ENCODE measurements at regions not wholly inside any gene's neighbourhood (a gene's known extent, or its start where the extent isn't known, plus 50 kb on each side); places are given as distances from the start of the nearest gene placed in this dataset.

DNA sequence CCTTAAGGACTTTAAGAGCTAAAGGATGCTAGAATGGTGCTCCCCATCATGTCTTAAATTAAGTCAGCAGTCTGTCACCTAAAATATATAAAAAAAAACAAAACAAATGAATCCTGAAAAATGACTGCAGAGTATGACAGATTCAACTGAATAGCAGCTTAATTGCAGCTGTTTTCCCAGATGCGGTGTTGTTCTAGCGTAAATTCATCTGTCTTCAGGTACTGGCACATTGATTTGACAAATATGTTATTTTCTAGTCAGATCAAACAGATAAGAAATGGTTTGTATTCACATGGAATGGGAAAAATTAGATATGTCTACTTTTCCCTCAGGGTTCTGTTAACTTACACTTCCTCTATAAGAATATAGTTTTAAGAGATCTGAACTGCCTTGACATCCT is 211.7 kb downstream of the NAF1 start:
- DNase-seq (ENCODE audit: low read depth), result no peak
- no peak for TF ChIP-seq CTCF (conservative IDR thresholded peaks at IDR 0.05; ENCODE audit: low read length)
- no peak overlapping the region for H3K4me3 ChIP-seq (ENCODE audit: low read length)

GRCh38 chr4:162952232-162952631 is 214.5 kb downstream of the NAF1 start:
- no peak for TF ChIP-seq CTCF (conservative IDR thresholded peaks at IDR 0.05; ENCODE audit: low read length)
- H3K4me3 ChIP-seq (ENCODE audit: low read length), result no peak overlapping the region
- no peak for DNase-seq (ENCODE audit: low read depth)

- DNase-seq (ENCODE audit: low read depth), result no peak
- TF ChIP-seq CTCF (conservative IDR thresholded peaks at IDR 0.05; ENCODE audit: low read length), result no peak
- no peak overlapping the region for H3K4me3 ChIP-seq (ENCODE audit: low read length)
Observed at GRCh38 chr4:162945713-162946112, 221.0 kb downstream of the NAF1 start.

- H3K4me3 ChIP-seq (ENCODE audit: low read length), result no peak overlapping the region
- no peak for DNase-seq (ENCODE audit: low read depth)
- no peak for TF ChIP-seq CTCF (conservative IDR thresholded peaks at IDR 0.05; ENCODE audit: low read length)
Observed at GRCh38 chr4:162943263-162943662, 223.4 kb downstream of the NAF1 start.

DNA sequence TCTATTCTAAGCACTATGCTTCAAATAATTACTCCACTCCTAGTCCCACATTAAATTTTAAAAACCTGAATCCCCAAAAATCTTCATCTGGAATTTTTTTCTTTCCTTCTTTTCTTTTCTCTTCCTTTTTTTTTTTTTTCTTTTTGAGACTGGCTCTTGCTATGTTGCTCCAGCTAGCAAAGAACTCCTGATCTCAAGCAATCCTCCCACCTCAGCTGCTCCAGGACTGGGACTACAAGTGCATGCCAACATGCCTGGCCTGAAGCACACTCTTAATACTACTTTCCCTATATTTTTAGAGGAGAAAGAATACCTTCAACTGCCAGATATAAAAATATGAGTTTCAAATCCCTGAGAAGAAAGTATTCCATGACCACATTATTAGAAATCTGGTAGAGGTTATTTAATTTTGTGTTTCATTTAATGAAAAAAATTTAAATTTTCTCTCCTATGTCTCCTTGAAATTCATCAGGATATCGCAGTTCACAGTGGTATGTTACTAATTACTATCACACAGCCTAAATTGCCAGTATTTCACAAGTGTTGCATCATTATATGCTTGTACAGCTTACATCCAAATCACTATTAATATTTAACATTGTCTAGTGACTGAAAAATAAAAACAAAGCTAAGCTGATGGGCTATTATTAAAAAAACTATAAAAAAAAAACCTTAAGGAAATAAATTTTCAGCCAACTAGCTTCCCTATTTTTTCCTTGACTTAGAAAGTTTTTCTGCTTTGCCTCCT is 227.8 kb downstream of the NAF1 start:
- no peak for TF ChIP-seq CTCF (conservative IDR thresholded peaks at IDR 0.05; ENCODE audit: low read length)
- H3K4me3 ChIP-seq (ENCODE audit: low read length), result no peak overlapping the region
- no peak for DNase-seq (ENCODE audit: low read depth)

GRCh38 chr4:162935214-162935613 is 231.5 kb downstream of the NAF1 start:
- H3K4me3 ChIP-seq (ENCODE audit: low read length), result no peak overlapping the region
- TF ChIP-seq CTCF (conservative IDR thresholded peaks at IDR 0.05; ENCODE audit: low read length), result no peak
- no peak for DNase-seq (ENCODE audit: low read depth)

- no peak for DNase-seq (ENCODE audit: low read depth)
- no peak for TF ChIP-seq CTCF (conservative IDR thresholded peaks at IDR 0.05; ENCODE audit: low read length)
Observed at GRCh38 chr4:162931286-162931685, 235.4 kb downstream of the NAF1 start.

More at GRCh38 chr4:162931286-162931685, 235.4 kb downstream of the NAF1 start:
- H3K4me3 ChIP-seq (ENCODE audit: low read length), result no peak overlapping the region
